NCI-H146 treated with DMSO at 0.1 percent for 48 hours (cell line): ENCODE measurements at regions not wholly inside any gene's neighbourhood (a gene's known extent, or its start where the extent isn't known, plus 50 kb on each side); places are given as distances from the start of the nearest gene placed in this dataset.

Experiments
- DNase-seq: peaks from one replicate; lab custom pipeline; 2025; ENCODE audit not compliant: unreplicated experiment; lab: John Stamatoyannopoulos, UW

GRCh38 chr15:70407955-70408354, 310.2 kb upstream of the TLE3 start:
- no peak for DNase-seq

- no peak for DNase-seq
These were observed 309.6 kb upstream of the TLE3 start for GRCh38 chr15:70407336-70407670.

GRCh38 chr15:70406617-70407335, 309.1 kb upstream of the TLE3 start:
- no peak for DNase-seq

- no peak for DNase-seq
These were observed 304.0 kb upstream of the TLE3 start for GRCh38 chr15:70401709-70402108.

GRCh38 chr15:70400766-70401541, 303.2 kb upstream of the TLE3 start:
- no peak for DNase-seq

GRCh38 chr15:70399204-70399603, 301.5 kb upstream of the TLE3 start:
- no peak for DNase-seq

GRCh38 chr15:70398694-70399093, 301.0 kb upstream of the TLE3 start:
- no peak for DNase-seq

GRCh38 chr15:70396807-70397206, 299.1 kb upstream of the TLE3 start:
- no peak for DNase-seq

- DNase-seq: no peak
These were observed 297.4 kb upstream of the TLE3 start for GRCh38 chr15:70395164-70395563.

- no peak for DNase-seq
These were observed 293.0 kb upstream of the TLE3 start for GRCh38 chr15:70390723-70391122.

GRCh38 chr15:70387993-70388392, 290.3 kb upstream of the TLE3 start:
- no peak for DNase-seq

- DNase-seq: no peak
These were observed 289.4 kb upstream of the TLE3 start for GRCh38 chr15:70387081-70387480.

GRCh38 chr15:70385711-70386110, 288.0 kb upstream of the TLE3 start:
- DNase-seq: no peak

GRCh38 chr15:70385052-70385451, 287.3 kb upstream of the TLE3 start:
- DNase-seq: no peak

- DNase-seq: no peak
These were observed 286.1 kb upstream of the TLE3 start for GRCh38 chr15:70383856-70384255.

GRCh38 chr15:70382762-70383458, 285.2 kb upstream of the TLE3 start:
- DNase-seq: no peak

GRCh38 chr15:70382009-70382749, 284.5 kb upstream of the TLE3 start:
- no peak for DNase-seq

- DNase-seq: no peak
These were observed 282.5 kb upstream of the TLE3 start for GRCh38 chr15:70379938-70380883.

- DNase-seq: no peak
These were observed 281.4 kb upstream of the TLE3 start for GRCh38 chr15:70379134-70379533.
